ENCODE measurements at regions not wholly inside any gene's neighbourhood (a gene's known extent, or its start where the extent isn't known, plus 50 kb on each side); places are given as distances from the start of the nearest gene placed in this dataset.
"Not testable (repeated sequence)": the region's sequence is repeated elsewhere in the genome, so short reads cannot be mapped to it uniquely, and the experiment has no call there.

DNA sequence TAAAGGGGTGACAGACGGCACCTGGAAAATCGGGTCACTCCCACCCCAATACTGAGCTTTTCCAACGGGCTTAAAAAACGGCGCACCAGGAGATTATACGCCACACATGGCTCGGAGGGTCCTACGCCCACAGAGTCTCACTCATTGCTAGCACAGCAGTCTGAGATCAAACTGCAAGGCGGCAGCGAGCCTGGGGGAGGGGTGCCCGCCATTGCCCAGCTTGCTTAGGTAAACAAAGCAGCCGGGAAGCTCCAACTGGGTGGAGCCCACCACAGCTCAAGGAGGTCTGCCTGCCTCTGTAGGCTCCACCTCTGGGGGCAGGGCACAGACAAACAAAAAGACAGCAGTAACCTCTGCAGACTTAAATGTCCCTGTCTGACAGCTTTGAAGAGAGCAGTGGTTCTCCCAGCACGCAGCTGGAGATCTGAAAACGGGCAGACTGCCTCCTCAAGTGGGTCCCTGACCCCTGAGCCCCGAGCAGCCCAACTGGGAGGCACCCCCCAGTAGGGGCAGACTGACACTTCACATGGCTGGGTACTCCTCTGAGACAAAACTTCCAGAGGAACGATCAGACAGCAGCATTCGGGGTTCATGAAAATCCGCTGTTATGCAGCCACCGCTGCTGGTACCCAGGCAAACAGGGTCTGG is 162.8 kb upstream of the GJE1 start:
- not testable (repeated sequence) for DNase-seq (ENCODE audit: low read depth in 2 of 2)

- no peak for DNase-seq (ENCODE audit: low read depth in 2 of 2)
Observed at GRCh38 chr6:141969201-141969600, 163.5 kb upstream of the GJE1 start.

DNA sequence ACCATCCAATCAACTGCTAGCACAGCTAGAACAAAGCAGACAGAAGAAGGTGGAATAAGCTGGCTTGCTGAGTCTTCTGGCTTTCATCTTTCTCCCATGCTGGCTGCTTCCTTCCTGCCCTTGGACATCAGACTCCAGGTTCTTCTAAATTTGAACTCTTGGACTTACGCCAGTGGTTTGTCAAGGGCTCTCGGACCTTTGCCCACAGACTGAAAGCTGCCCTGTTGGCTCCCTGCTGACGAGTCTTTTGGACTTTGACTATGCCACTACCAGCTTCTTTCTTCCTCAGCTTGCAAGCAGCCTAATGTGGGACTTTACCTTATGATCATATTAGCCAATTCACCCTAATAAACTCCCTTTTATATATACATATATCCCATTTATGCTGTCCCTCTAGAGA is 164.1 kb upstream of the GJE1 start:
- no peak for DNase-seq (ENCODE audit: low read depth in 2 of 2)

DNA sequence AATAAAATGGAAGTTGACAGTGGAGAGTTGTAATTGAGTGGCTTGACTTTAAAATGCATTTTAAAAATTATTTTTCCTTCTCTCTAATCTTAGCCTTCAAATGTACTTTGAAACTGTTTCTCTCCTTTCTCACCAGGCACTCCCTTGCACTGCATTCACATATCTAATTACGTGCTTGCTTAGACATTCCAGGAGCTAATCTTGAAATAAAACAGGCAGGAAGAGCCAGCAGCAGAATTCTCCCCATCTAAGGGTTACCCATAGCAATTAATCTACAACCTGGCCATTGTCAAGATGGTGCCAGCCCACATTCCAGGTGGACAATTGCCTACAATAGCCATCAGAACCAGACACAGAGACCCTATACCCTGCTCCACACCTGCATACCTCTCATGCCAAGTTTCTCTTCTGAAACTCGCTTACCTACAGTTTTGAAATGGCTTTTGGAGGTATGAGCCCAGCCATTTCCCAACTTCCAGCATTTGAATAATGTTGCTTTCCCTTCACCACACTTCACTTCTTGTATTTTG is 167.6 kb upstream of the GJE1 start:
- no peak for DNase-seq (ENCODE audit: low read depth in 2 of 2)

GRCh38 chr6:141963543-141964295 is 169.0 kb upstream of the GJE1 start:
- no peak for DNase-seq (ENCODE audit: low read depth in 2 of 2)

DNA sequence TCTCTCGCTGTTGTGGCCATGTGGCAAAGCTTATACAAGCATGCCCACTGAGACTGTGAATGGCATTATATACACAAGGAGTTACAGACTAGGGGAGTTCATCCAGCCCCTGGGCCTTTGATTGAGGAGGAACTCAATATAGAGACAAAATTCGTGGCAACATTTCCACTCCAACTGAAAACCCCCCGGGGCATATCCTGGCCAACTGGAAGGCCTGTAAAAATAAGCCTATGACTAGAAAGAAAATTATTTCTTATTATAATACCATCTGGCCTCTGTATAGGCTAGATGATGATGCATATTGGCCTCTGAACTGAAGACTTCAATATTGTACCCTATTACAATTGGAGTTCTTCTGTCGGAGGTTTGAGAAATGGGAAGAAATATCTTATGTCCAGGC is 175.5 kb upstream of the GJE1 start:
- DNase-seq (ENCODE audit: low read depth in 2 of 2): no peak

- no peak for DNase-seq (ENCODE audit: low read depth in 2 of 2)
Observed at GRCh38 chr6:141956868-141957267, 175.9 kb upstream of the GJE1 start.

GRCh38 chr6:141956046-141956761 is 176.5 kb upstream of the GJE1 start:
- DNase-seq (ENCODE audit: low read depth in 2 of 2): no peak

GRCh38 chr6:141953072-141953471 is 179.7 kb upstream of the GJE1 start:
- DNase-seq (ENCODE audit: low read depth in 2 of 2): no peak

DNA sequence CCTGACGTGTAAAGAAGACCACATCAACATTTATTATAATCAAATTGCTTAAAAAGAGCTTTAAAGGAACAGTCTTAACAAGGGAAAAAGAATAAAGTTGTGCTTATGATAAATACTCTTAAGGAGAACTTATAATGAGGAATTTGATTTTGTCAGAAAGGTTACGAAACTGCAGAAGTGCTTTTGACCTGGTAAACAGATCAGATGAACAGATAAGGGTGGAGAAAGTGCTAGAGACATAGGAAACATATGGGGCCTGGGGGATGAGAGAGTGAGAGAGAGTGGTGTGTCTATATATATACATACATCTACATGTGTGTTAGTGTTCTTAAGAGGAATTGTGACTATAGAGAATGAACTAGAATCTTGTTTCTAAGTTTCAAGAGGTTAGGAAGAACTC is 186.2 kb upstream of the GJE1 start:
- no peak for DNase-seq (ENCODE audit: low read depth in 2 of 2)

- no peak for DNase-seq (ENCODE audit: low read depth in 2 of 2)
Observed at GRCh38 chr6:141938664-141939063, 194.1 kb upstream of the GJE1 start.

DNA sequence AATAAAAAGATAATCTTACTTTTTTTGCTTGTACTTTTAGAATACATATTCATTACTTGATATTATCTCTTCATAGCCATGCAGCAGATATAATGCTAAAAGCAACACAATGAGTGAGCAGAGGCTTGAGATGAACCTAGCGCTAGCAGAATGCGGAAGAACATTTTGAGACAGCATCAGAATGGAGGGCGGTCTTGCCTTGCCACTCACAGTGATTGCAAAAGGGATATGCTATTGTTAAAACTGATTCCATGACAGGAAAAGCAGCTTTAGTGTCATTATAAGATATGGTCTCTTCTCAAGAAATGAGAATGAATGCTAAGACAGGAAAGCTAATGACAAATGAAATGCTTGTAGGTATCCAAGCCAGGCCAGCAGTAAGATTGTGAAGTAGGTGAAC is 200.0 kb upstream of the GJE1 start:
- DNase-seq (ENCODE audit: low read depth in 2 of 2): no peak

DNA sequence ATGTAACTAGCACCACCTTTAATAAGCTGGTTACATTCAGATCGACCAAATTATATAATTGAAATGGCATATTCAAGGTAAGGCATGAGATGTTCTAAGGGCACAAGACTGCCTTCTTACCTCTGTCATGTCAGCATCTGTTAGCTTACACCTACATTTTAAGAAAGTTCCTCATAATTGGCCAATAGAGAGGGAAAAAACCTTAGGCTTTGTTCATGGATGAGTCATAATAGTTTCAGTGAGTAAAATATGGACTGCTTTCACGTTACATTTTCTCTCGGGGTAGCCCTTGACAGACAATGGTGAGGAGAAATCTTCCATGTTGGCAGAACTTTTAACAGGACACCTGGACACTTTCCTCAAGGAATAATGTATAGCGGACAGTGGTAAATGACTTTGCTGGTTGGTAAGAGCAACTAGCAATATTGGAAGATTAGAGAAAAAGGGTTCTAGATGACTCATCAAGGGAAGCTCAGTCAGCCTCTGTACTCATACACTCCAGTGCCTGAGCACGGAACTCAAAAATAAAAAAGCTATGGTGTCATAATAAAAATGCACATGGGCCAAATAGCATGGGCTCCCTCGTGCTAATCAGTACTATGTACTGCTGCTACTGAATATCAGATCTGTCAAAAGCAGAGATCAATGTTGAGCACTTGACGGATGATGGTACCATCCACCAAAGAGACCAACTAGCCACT is 206.4 kb upstream of the GJE1 start:
- DNase-seq (ENCODE audit: low read depth in 2 of 2): not testable (repeated sequence)

DNA sequence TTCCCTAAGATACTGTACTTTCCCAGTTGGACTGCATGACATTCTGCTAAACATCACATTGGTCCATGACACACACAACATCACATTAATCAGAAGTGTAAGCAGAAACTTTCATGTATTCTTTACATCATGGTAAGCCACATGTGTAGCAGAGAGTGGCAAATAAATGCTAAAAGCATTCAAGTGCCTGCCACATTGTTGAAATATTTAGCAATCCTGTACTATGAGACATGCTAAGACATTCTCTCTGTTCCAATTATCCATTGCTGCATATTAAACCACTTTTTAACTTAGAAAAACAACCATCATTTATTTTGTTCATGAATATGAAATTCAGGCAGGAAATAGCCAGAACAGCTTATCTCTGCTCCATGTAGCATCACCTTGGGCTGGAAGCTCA is 207.7 kb upstream of the GJE1 start:
- DNase-seq (ENCODE audit: low read depth in 2 of 2): no peak

DNA sequence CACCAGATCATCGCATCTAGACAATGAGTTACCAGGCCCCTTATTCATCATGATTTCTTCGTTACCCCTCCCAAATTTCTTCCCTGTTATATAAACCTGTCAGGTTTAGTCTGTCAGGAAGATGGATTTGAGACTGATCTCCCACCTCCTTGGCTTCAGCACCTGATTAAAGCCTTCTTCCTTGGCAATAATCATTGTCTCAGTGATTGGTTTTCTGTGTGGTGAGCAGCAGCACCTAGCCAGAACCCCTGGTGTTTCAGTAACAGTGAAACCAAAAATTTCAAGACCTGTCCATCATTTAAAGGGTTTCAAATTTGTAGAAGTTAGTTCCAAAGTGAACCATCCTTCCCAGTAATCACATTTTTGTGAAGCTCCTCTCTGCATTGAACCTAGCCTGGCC is 209.8 kb upstream of the GJE1 start:
- no peak for DNase-seq (ENCODE audit: low read depth in 2 of 2)

GRCh38 chr6:141916682-141917505 is 215.8 kb upstream of the GJE1 start:
- DNase-seq (ENCODE audit: low read depth in 2 of 2): not testable (repeated sequence)

- no peak for DNase-seq (ENCODE audit: low read depth in 2 of 2)
Observed at GRCh38 chr6:141914646-141915045, 218.1 kb upstream of the GJE1 start.

DNA sequence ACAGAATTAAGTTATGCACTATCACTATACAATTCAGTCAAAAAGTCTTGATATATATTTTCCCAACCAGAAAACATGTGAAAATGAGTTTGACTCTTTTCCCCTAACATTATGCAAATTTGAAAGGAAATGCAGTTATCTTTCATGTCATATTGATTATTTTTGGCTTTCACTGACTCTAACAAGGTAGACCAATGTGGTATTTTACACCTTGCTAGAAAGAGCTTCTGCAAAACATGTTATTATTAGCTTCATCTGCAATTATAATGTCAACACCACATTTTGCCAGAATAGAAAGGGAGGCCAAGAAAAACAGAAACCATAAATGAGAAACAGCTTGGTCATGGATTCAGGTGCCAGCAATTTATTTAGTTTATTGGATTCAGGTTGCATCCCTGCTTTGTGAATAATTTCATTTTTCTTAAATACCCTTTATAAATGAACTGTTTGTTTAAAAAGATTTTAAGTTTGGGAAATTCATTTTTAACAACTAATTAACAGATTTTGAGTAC is 226.1 kb upstream of the GJE1 start:
- no peak for DNase-seq (ENCODE audit: low read depth in 2 of 2)

GRCh38 chr6:141890661-141891060 is 242.1 kb upstream of the GJE1 start:
- no peak for DNase-seq (ENCODE audit: low read depth in 2 of 2)

DNA sequence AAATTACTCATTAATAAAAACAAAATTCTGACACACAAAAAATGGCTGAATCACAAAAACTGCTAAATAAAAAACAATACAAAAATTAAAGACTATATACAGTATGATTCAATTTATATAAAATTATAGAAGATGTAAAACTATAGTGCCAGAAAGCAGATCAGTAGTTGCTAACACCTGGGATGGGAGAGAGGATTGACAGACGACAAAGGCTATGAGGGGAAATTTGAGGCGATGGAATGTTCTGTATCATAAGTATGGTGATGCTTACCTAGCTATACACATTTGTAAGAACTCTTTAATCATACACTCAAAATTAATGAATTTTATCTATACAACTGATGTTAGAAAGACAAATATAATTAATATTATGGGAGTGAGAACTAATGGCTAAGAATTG is 247.9 kb upstream of the GJE1 start:
- no peak for DNase-seq (ENCODE audit: low read depth in 2 of 2)

DNA sequence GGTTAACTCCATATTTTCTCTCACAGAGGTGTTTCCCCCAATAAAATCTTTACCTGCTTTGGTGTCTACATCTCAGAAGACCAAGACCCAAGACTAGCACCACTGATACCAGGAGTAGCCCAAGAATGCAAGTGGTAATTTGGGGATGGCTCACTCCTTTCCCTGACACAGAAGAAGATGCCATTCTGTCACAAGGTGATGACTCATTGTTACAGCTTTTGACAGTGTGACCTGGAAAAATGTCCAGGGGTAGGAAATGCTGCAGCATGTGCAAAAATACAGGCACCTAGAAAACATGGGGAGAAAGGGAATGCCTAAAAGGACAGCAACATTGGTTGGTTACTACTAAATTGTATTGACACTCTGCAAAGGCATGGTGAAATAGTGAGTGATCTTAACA is 254.0 kb upstream of the GJE1 start:
- DNase-seq (ENCODE audit: low read depth in 2 of 2): no peak
